DND-41 (cell line): ENCODE measurements at regions not wholly inside any gene's neighbourhood (a gene's known extent, or its start where the extent isn't known, plus 50 kb on each side); places are given as distances from the start of the nearest gene placed in this dataset.

Source experiments
- ATAC-seq: fragments of 200-7000 bp; cut with Tn5 transposase; 3 replicates; pipeline ENCODE4 v1.9.1; 2021; ENCODE audit warnings: low read depth; ENCODE audit not compliant: insufficient read depth
- DNase-seq: peaks from one replicate; pipeline ENCODE4 v3.0.0-alpha.2; 2020
- H2AFZ ChIP-seq: 2 replicates; pipeline ENCODE4 v1.6.0; 2012; ENCODE audit warnings: low read depth, low read length
- H3K27ac ChIP-seq: 2 replicates; pipeline ENCODE4 v1.5.1; 2012; ENCODE audit warnings: low read length, inconsistent platforms
- H3K27me3 ChIP-seq: fragments of 200-600 bp; sonication (generic); 2 replicates; pipeline ENCODE4 v1.6.0; 2012; ENCODE audit warnings: low read length, mild to moderate bottlenecking, inconsistent platforms; ENCODE audit not compliant: insufficient read depth, poor library complexity
- H3K36me3 ChIP-seq: 2 replicates; pipeline ENCODE4 v1.5.1; 2012; ENCODE audit warnings: low read length, inconsistent platforms; ENCODE audit not compliant: insufficient read depth
- H3K4me1 ChIP-seq: 2 replicates; pipeline ENCODE4 v1.5.1; 2012; ENCODE audit warnings: mild to moderate bottlenecking, low read length; ENCODE audit not compliant: insufficient read depth
- H3K4me2 ChIP-seq: 2 replicates; pipeline ENCODE4 v1.6.0; 2012; ENCODE audit warnings: mild to moderate bottlenecking, moderate library complexity, low read length, inconsistent platforms; ENCODE audit not compliant: insufficient read depth
- H3K4me3 ChIP-seq, 2 experiments: fragments of 200-600 bp in 1 of 2; shearing (Covaris generic) in 1 of 2; 2 replicates each; pipeline ENCODE4 v1.5.1; 2012 to 2016; ENCODE audit warnings: inconsistent platforms in 2 of 2, low read length in 2 of 2, mild to moderate bottlenecking in 2 of 2, low read depth in 1 of 2, moderate library complexity in 1 of 2
- H3K79me2 ChIP-seq: 2 replicates; pipeline ENCODE4 v1.6.0; 2012; ENCODE audit warnings: low read length, inconsistent platforms; ENCODE audit not compliant: insufficient read depth
- H3K9ac ChIP-seq: 2 replicates; pipeline ENCODE4 v1.6.0; 2012; ENCODE audit warnings: low read depth, mild to moderate bottlenecking, inconsistent platforms, low read length, moderate library complexity
- H3K9me3 ChIP-seq: 2 replicates; pipeline ENCODE4 v1.5.1; 2012; ENCODE audit warnings: low read length, moderate library complexity, mild to moderate bottlenecking, inconsistent platforms; ENCODE audit not compliant: insufficient read depth, severe bottlenecking
- H4K20me1 ChIP-seq: 2 replicates; pipeline ENCODE4 v1.6.0; 2012; ENCODE audit warnings: low read length; ENCODE audit not compliant: insufficient read depth
- CTCF ChIP-seq: IDR thresholded peaks from 2 replicates; pipeline ENCODE4 v1.5.1; 2012; ENCODE audit warnings: borderline replicate concordance, low read length, moderate library complexity, mild to moderate bottlenecking; ENCODE audit not compliant: poor library complexity, severe bottlenecking; ENCODE audit errors: extremely low read depth
- EZH2 ChIP-seq: IDR thresholded peaks from 3 replicates; pipeline ENCODE4 v1.6.1; 2012; ENCODE audit warnings: borderline replicate concordance, low read depth, mild to moderate bottlenecking, moderate library complexity, low read length, inconsistent platforms; ENCODE audit not compliant: severe bottlenecking

- Histone ChIP-seq H3K27me3 (peaks cover 24% of the 10 kb centered on the region), H3K79me2 (0 out of 2 replicates have a peak, but pooled peaks cover 3% of the 10 kb centered on the region), H3K9me3 (no peaks in the 10 kb centered on the region), H3K4me1 (peaks cover 30% of the 10 kb centered on the region), H4K20me1 (no peaks in the 10 kb centered on the region), H3K9ac (peak overlapping the region; percentile 82), H3K4me2 (peak overlapping the region; percentile 96), H2AFZ (peak overlapping the region; percentile 86), H3K4me3 (peak overlapping the region; percentile 64 to 90), H3K27ac (peak overlapping the region; percentile 45; the same call in 1 of the 2 replicates), H3K36me3 (no peaks in the 10 kb centered on the region; the same call in 1 of the 2 replicates)
- peak; percentile 30 for DNase-seq
- TF ChIP-seq EZH2 (peak; percentile 56), CTCF (peak; percentile 0)
- peak; percentile 49 for ATAC-seq
These were observed 225.9 kb upstream of the C2CD4B start for GRCh38 chr15:62390791-62391640.

DNA sequence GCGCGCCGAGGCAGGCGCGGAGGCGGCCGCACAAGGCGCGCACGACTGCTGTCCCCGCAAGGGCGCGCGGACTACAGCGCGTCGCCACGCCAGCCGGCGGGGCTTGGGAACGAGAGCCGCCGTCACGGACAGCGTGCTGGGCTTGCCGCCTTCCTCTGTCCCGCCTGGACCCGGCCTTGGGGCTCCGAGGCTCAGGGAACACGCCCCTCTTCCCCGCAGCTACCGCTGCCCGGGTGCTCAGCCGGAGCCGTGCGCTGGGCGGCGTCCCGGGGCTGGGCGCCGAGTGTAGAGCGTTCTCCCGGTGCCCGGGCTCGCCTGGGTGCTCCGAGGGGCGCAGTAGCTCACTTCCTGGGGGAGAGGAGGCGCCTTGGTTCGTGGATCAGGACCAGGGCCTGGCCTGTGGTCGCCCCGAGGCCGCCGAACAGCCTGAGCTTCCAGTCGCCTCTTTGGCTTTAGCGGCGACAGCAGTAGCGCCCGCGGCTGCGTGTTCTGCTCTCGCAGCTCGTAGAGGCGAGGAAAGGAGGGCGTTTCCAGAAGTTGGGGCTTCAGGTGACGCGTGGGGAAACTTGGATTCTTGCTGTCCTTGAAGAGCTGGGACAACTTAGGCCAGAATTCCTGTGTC is 226.7 kb upstream of the C2CD4B start:
- H3K9ac ChIP-seq: peak overlapping the region; percentile 82; the same call in 1 of the 2 replicates
- peak; percentile 56 for ATAC-seq

GRCh38 chr15:62392376-62392775 is 227.3 kb upstream of the C2CD4B start:
- Histone ChIP-seq H3K4me1 (peaks cover 30% of the 10 kb centered on the region), H3K9me3 (no peaks in the 10 kb centered on the region), H3K79me2 (0 out of 2 replicates have a peak, but pooled peaks cover 3% of the 10 kb centered on the region), H3K9ac (no peak overlapping the region), H4K20me1 (no peaks in the 10 kb centered on the region), H3K36me3 (no peaks in the 10 kb centered on the region; the same call in 1 of the 2 replicates), H3K27ac (no peak overlapping the region), H3K27me3 (peaks cover 24% of the 10 kb centered on the region), H3K4me2 (peak overlapping the region; percentile 96; the same call in 1 of the 2 replicates), H2AFZ (no peak overlapping the region), H3K4me3 (peak overlapping the region in 1 of 2 experiments; percentile 90; a peak in 1 of 4 replicates)
- peak; percentile 34 for DNase-seq
- no peak for TF ChIP-seq EZH2
- no peak for TF ChIP-seq CTCF
- ATAC-seq: peak; percentile 31; the same call in 2 of the 3 replicates

More for the DNA sequence above, 226.7 kb upstream of the C2CD4B start:
- H3K4me2 ChIP-seq: peak overlapping the region; percentile 96
- H3K4me3 ChIP-seq: peak overlapping the region; percentile 64 to 90; a peak in 3 of 4 replicates
- H3K79me2 ChIP-seq: 0 out of 2 replicates have a peak, but pooled peaks cover 3% of the 10 kb centered on the region
- H3K27me3 ChIP-seq: peaks cover 24% of the 10 kb centered on the region
- H3K36me3 ChIP-seq: no peaks in the 10 kb centered on the region; the same call in 1 of the 2 replicates
- peak overlapping the region; percentile 86 for H2AFZ ChIP-seq
- H4K20me1 ChIP-seq: no peaks in the 10 kb centered on the region
- TF ChIP-seq EZH2 (no peak), CTCF (peak; percentile 11)
- peak; percentile 20 for DNase-seq
- H3K9me3 ChIP-seq: no peaks in the 10 kb centered on the region
- no peak overlapping the region for H3K27ac ChIP-seq
- H3K4me1 ChIP-seq: peaks cover 30% of the 10 kb centered on the region
